Spinal cord (tissue), 9 donors: ENCODE measurements at regions not wholly inside any gene's neighbourhood (a gene's known extent, or its start where the extent isn't known, plus 50 kb on each side); places are given as distances from the start of the nearest gene placed in this dataset.

ENCODE experiments used
- DNase-seq, 6 donors: peaks; one replicate each; pipeline versions ENCODE4 v3.0.0 to v3.0.0-alpha.2; 2013 to 2015; ENCODE audit warnings: low spot score in 6 of 6, low read depth in 4 of 6
- H3K27ac ChIP-seq: one replicate; pipeline ENCODE4 v1.5.1; 2013; ENCODE audit warnings: low read depth, low read length, control low read depth
- H3K27me3 ChIP-seq: one replicate; pipeline ENCODE4 v1.6.1; 2013; ENCODE audit warnings: low read length; ENCODE audit not compliant: control insufficient read depth, insufficient read depth
- H3K36me3 ChIP-seq: one replicate; pipeline ENCODE4 v1.6.1; 2013; ENCODE audit warnings: low read length; ENCODE audit not compliant: control insufficient read depth, insufficient read depth
- H3K4me1 ChIP-seq: one replicate; pipeline ENCODE4 v1.6.1; 2013; ENCODE audit warnings: low read length; ENCODE audit not compliant: control insufficient read depth, insufficient read depth
- H3K4me3 ChIP-seq: one replicate; pipeline ENCODE4 v1.5.1; 2013; ENCODE audit warnings: low read depth, low read length, control low read depth
- H3K9me3 ChIP-seq: one replicate; pipeline ENCODE4 v1.6.1; 2013; ENCODE audit warnings: low read length; ENCODE audit not compliant: control insufficient read depth, insufficient read depth
- WGBS: methylation state at CpG from one replicate; pipeline ENCODE4 v1.1.5; 2013; ENCODE audit warnings: missing lambda C conversion rate; ENCODE audit not compliant: insufficient coverage; 5-methylcytosine and 5-hydroxymethylcytosine counted together
- donor health status: healthy.

- Histone ChIP-seq H3K9me3 (no peaks in the 10 kb centered on the region), H3K36me3 (no peaks in the 10 kb centered on the region), H3K4me1 (no peaks in the 10 kb centered on the region), H3K27ac (no peak overlapping the region), H3K27me3 (no peaks in the 10 kb centered on the region), H3K4me3 (no peak overlapping the region)
- WGBS, result 90% methylated on average over 6 of the region's 14 CpGs
- DNase-seq, result peak in 2 of 6 donors; percentile 17 to 74
These were observed 134.9 kb downstream of the RCN1 start for GRCh38 chr11:32225571-32226285.

DNA sequence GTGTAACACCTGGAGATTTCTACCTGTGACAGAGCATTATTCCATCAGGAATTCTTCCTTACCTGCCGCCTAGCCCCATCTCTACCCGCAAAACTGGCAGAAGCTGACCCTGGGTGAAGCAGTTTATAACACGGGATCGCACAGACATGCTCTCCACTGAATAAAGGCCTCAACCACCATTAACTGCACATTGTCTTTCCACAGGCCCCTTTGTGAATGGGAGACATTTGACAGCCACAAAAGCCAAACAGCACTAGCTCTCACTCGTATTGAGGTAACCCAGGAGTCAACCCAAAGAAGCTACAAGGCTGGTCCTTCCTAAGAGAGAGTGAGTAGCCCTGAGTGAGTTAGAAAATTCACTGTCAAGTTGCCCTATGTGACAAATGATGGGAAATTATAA lies 135.6 kb downstream of the RCN1 start:
- no peak overlapping the region for H3K4me3 ChIP-seq
- 60% methylated on average over 3 of the region's 5 CpGs for WGBS
- no peak for DNase-seq
- no peaks in the 10 kb centered on the region for H3K4me1 ChIP-seq
- no peak overlapping the region for H3K27ac ChIP-seq
- no peaks in the 10 kb centered on the region for H3K27me3 ChIP-seq
- no peaks in the 10 kb centered on the region for H3K9me3 ChIP-seq
- H3K36me3 ChIP-seq, result no peaks in the 10 kb centered on the region

DNA sequence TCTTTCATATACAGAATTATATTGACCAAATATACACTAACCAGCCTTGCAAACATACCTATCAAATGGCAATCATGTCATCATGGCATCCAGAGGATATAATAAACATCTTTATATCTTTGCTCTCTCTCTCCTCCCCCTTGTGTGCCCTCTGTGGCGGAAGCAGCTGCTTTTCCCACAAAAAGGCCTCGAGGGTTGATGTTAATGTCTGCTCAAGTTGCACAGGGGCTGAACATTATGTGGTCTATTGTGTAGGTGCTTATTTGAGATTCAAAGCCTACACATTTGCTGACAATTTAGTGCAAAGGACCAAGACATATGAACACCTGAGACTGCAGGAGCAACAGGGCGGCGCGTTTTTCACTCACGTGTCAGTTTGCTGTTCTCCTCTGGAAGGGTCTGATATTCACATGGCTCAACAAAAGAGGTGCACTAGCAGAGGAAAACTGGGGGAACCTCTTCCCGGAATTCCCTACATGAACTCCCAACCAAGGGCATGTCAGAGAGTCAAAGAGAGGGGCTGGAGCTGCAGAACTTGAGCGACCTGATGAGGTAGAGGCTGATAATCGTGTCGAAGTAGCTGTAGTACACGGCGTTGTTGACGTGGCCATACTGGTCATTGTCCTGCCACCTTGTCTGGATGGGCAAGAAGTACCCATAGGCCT lies 138.8 kb downstream of the RCN1 start:
- DNase-seq, result no peak
- H3K4me3 ChIP-seq, result no peak overlapping the region
- H3K9me3 ChIP-seq, result no peaks in the 10 kb centered on the region
- H3K36me3 ChIP-seq, result no peaks in the 10 kb centered on the region
- H3K27ac ChIP-seq, result no peak overlapping the region
- no peaks in the 10 kb centered on the region for H3K27me3 ChIP-seq
- H3K4me1 ChIP-seq, result no peaks in the 10 kb centered on the region
- WGBS, result 88% methylated on average over 10 of the region's 13 CpGs

GRCh38 chr11:32231909-32232493 lies 141.1 kb downstream of the RCN1 start:
- WGBS, result 25% methylated on average over 2 of the region's 3 CpGs

DNA sequence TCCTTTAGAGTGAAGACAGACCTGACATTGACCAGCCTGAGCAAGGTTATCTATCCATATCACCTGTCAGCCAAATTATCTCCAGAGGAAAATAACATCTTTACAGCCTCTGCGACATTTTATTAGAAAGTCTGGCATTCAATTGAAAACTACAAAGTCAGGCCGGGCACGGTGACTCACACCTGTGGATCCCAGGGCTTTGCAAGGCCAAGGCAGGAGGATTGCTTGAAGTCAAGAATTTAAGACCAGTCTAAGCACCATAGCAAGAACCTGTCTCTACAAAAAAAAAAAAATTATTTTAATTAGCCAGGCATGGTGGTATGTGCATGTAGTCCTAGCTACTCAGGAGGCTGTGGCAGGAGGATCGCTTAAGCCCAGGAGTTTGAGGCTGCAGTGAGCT lies 141.6 kb downstream of the RCN1 start:
- no peaks in the 10 kb centered on the region for H3K36me3 ChIP-seq
- H3K4me1 ChIP-seq, result no peaks in the 10 kb centered on the region
- WGBS, result 89% methylated on average over 4 of the region's 4 CpGs
- H3K27ac ChIP-seq, result no peak overlapping the region
- DNase-seq, result no peak
- H3K9me3 ChIP-seq, result no peaks in the 10 kb centered on the region
- H3K4me3 ChIP-seq, result no peak overlapping the region
- no peaks in the 10 kb centered on the region for H3K27me3 ChIP-seq

More at GRCh38 chr11:32231909-32232493, 141.1 kb downstream of the RCN1 start:
- no peaks in the 10 kb centered on the region for H3K9me3 ChIP-seq
- no peak overlapping the region for H3K4me3 ChIP-seq
- no peaks in the 10 kb centered on the region for H3K36me3 ChIP-seq
- H3K4me1 ChIP-seq, result no peaks in the 10 kb centered on the region
- H3K27ac ChIP-seq, result no peak overlapping the region
- DNase-seq, result peak in 1 of 6 donors; percentile 22
- no peaks in the 10 kb centered on the region for H3K27me3 ChIP-seq

- Histone ChIP-seq H3K36me3 (no peaks in the 10 kb centered on the region), H3K4me3 (no peak overlapping the region), H3K9me3 (no peaks in the 10 kb centered on the region), H3K27me3 (no peaks in the 10 kb centered on the region), H3K27ac (no peak overlapping the region), H3K4me1 (no peaks in the 10 kb centered on the region)
- no peak for DNase-seq
- no CpG with 5 or more reads among the region's 4 CpGs for WGBS
These were observed 142.4 kb downstream of the RCN1 start for GRCh38 chr11:32233276-32233675.

DNA sequence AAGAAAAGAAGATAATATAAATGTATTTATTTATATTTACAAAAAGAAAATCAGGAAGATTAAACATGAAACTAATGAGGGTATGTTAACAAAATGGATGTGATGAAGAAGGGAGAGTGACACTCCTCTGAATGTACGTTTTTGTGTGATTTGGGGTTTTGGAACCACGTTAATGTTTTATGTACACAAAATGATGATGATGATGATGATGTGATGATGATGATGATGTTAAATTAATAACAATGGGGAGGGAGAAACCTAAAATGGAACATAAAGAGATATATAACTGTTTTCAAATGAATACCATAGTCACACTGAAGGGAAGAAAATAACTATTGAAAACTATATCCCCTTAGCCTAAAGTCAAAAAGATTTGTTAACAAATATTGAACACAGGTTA lies 143.1 kb downstream of the RCN1 start:
- 0% methylated on average over 2 of the region's 2 CpGs for WGBS
- DNase-seq, result no peak
- H3K9me3 ChIP-seq, result no peaks in the 10 kb centered on the region
- H3K27ac ChIP-seq, result no peak overlapping the region
- H3K27me3 ChIP-seq, result no peaks in the 10 kb centered on the region
- no peaks in the 10 kb centered on the region for H3K36me3 ChIP-seq
- H3K4me3 ChIP-seq, result no peak overlapping the region
- H3K4me1 ChIP-seq, result no peaks in the 10 kb centered on the region

DNA sequence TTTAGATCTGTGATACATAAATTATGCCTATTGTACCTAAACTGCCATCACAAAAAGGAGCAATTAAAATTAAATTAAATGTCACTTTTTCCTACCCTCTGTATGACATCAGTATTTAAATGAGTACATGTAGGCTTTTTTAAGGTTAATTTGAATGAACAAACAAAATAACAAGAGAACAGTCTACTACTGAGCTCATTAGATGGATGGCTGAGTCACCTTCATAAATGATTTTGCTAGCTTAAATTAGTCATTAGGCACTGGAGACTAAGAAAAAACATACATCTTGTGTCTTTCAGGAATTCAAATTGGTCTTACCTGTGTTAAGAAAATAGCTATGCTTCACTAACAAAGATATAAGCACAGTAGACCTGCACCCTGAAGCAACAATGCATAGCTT lies 153.6 kb downstream of the RCN1 start:
- Histone ChIP-seq H3K4me3 (no peak overlapping the region), H3K9me3 (no peaks in the 10 kb centered on the region), H3K27me3 (no peaks in the 10 kb centered on the region), H3K4me1 (no peaks in the 10 kb centered on the region), H3K27ac (no peak overlapping the region), H3K36me3 (no peaks in the 10 kb centered on the region)
- no peak for DNase-seq

DNA sequence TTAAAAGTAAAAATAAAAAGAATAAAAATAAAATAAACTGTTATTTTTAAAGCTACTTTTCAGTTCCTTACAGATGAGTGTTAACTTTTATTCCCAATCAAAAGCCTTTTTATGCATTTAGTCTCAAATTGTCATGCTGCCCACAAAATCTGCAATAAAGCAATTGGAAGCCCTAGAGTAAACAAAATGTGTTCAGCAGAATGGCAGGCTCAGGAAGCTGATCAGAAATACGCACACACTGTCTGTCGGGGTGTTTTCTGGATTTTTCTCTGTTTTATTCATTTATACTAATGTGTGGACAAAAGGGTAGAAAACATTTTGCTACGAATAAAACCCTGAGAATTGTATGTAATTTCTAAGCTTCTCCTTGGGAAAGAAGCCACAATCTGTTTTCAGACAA lies 162.8 kb downstream of the RCN1 start:
- Histone ChIP-seq H3K27ac (no peak overlapping the region), H3K4me3 (no peak overlapping the region), H3K4me1 (peaks cover 4% of the 10 kb centered on the region), H3K27me3 (no peaks in the 10 kb centered on the region), H3K9me3 (no peaks in the 10 kb centered on the region), H3K36me3 (no peaks in the 10 kb centered on the region)
- no CpG with 5 or more reads among the region's 3 CpGs for WGBS
- DNase-seq, result peak in 2 of 6 donors; percentile 33 to 95

DNA sequence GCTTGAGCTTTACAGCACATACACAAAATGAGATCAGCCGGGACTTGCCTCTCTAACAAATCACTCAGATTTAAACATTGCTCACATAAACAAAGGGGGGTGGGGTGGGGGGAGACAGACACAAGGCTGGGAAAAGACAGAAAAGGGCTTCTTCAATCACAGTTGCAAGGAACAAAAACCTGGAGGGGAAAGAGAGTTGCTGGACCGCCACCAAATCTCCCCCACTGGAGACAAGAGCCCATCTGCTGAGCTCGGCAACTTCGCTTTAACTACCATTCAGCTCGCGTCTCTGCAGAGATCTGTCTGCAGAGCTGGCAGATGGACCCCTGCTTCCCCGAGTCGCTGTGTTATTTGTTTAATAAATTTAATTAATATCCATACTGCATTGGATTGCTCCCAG lies 165.0 kb downstream of the RCN1 start:
- peak; percentile 53 to 96 (median 68) for DNase-seq
- peak overlapping the region; percentile 10 for H3K27ac ChIP-seq
- H3K4me1 ChIP-seq, result peaks cover 9% of the 10 kb centered on the region
- no CpG with 5 or more reads among the region's 8 CpGs for WGBS
- no peak overlapping the region for H3K4me3 ChIP-seq
- H3K27me3 ChIP-seq, result no peaks in the 10 kb centered on the region
- H3K9me3 ChIP-seq, result no peaks in the 10 kb centered on the region
- H3K36me3 ChIP-seq, result no peaks in the 10 kb centered on the region
